ENCODE measurements at regions not wholly inside any gene's neighbourhood (a gene's known extent, or its start where the extent isn't known, plus 50 kb on each side); places are given as distances from the start of the nearest gene placed in this dataset.

DNA sequence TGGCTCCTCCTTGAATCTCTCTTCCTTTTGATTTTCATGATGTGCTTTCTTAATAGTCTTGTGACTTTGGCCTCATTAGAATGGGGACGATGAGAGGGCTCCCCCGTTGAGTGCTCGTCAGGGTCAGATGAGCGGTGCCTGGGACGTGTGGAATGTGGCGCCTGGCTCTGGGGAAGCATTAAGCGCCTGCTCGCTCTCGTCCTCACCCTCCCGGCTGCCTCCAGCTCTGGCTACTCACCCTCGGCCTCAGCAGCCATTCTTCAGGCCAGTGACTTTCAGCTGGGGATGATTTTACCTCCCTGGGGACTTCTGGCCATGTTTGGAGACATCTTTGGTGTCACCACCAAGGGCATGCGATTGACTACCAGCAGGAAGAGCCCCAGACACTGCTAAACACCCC, 69.7 kb downstream of the RPS6KA4 start:
- Histone ChIP-seq H3K4me1 (no peaks in the 10 kb centered on the region), H3K4me3 (no peak overlapping the region), H3K36me3 (ENCODE audit: low read depth, missing control alignments) (no peaks in the 10 kb centered on the region), H3K27me3 (no peaks in the 10 kb centered on the region), H3K27ac (no peak overlapping the region), H3K9me3 (no peaks in the 10 kb centered on the region)
- TF ChIP-seq CTCF (IDR thresholded peaks at IDR 0.05) (no peak), POLR2A (IDR thresholded peaks at IDR 0.05) (no peak)
- DNase-seq = no peak
- intact Hi-C loops (cut with DNase I; ENCODE audit: low total_unique reads) = no loop called here
- 69 to 79% methylated on average over 12 of the region's 12 CpGs for WGBS, 2 donors

DNA sequence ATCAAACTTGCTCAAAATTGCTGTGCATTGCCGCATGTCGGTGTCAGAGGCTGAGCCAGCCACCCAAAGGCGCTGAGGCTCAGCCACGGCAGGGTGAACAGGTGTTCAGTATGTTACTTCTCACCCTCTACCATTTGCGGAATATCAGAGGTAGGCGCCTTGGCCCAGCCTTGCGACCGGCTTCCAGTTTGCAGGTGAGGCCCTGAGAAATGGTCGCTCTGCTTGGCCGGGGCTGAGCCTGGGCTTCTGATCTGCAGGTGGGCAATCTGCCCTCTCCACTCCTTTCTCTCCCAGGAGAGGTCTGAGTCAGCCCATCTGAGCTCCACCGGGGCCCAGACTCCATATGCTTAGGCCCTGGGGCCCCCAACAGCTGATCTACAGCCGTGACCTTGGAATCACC, 71.0 kb downstream of the RPS6KA4 start:
- intact Hi-C loops (cut with DNase I; ENCODE audit: low total_unique reads) = no loop called here
- 86 to 91% methylated on average over 5 to 12 of the region's 12 CpGs for WGBS, 2 donors
- no peaks in the 10 kb centered on the region for H3K36me3 ChIP-seq (ENCODE audit: low read depth, missing control alignments)

DNA sequence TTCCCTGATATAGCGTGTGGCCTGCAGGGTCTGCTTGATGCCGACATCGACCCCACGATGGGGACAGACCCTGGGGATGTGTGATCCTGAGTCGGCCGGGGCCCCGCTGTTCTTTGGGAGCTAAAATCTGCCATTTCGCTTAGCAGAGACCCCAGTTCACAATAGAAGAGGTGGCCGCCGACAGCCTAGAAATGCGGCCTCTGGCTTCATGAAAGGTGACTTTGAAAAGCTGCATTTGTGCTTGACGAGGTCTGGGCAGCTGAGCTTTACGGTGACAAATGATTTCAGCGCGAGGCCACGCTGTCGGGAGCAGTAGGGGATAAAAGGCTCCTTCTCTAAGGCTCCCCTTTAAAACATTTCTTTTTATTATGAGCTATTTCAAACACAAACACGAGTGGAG, 71.7 kb downstream of the RPS6KA4 start:
- H3K27me3 ChIP-seq = no peaks in the 10 kb centered on the region
- no peak overlapping the region for H3K27ac ChIP-seq
- WGBS, 2 donors = 85 to 87% methylated on average over 12 to 18 of the region's 18 CpGs
- H3K4me1 ChIP-seq = no peaks in the 10 kb centered on the region
- DNase-seq = no peak
- H3K36me3 ChIP-seq (ENCODE audit: low read depth, missing control alignments) = no peaks in the 10 kb centered on the region
- TF ChIP-seq CTCF (IDR thresholded peaks at IDR 0.05) (no peak), POLR2A (IDR thresholded peaks at IDR 0.05) (no peak)
- intact Hi-C loops (cut with DNase I; ENCODE audit: low total_unique reads) = no loop called here
- no peak overlapping the region for H3K4me3 ChIP-seq
- no peaks in the 10 kb centered on the region for H3K9me3 ChIP-seq

More for the DNA sequence above, 71.0 kb downstream of the RPS6KA4 start:
- Histone ChIP-seq H3K9me3 (no peaks in the 10 kb centered on the region), H3K4me1 (no peaks in the 10 kb centered on the region), H3K4me3 (no peak overlapping the region), H3K27ac (no peak overlapping the region), H3K27me3 (no peaks in the 10 kb centered on the region)
- TF ChIP-seq POLR2A (IDR thresholded peaks at IDR 0.05) (no peak), CTCF (IDR thresholded peaks at IDR 0.05) (no peak)
- DNase-seq = no peak

DNA sequence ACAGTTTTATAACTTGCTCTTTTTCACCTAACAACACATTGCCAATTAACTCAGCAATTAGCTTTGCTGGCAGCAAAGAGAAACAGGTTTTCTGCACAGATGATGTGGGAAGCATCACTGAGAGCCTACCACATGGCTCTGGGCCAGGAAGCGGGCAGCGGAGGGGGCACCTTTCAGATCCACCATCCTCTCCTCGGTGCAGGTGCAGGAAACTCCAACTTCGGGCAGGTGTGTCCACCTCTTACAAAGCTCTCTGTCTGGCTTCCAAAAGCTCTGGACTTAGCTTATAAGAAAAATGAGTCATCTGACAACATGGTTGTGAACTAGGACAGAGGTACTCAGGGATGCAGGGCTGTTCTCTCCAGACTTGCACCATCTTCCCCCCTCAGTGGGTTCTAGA, 77.0 kb downstream of the RPS6KA4 start:
- Histone ChIP-seq H3K4me3 (no peak overlapping the region), H3K27me3 (no peaks in the 10 kb centered on the region), H3K27ac (no peak overlapping the region), H3K36me3 (ENCODE audit: low read depth, missing control alignments) (no peaks in the 10 kb centered on the region), H3K4me1 (no peaks in the 10 kb centered on the region), H3K9me3 (no peaks in the 10 kb centered on the region)
- no peak for DNase-seq
- TF ChIP-seq POLR2A (IDR thresholded peaks at IDR 0.05) (no peak), CTCF (IDR thresholded peaks at IDR 0.05) (no peak)
- WGBS, 2 donors = 81 to 83% methylated on average over 4 of the region's 4 CpGs
- intact Hi-C loops (cut with DNase I; ENCODE audit: low total_unique reads) = no loop called here

- intact Hi-C loops (cut with DNase I; ENCODE audit: low total_unique reads) = no loop called here
- no peaks in the 10 kb centered on the region for H3K4me1 ChIP-seq
- no peak overlapping the region for H3K4me3 ChIP-seq
- 75 to 78% methylated on average over 6 to 7 of the region's 7 CpGs for WGBS, 2 donors
- no peaks in the 10 kb centered on the region for H3K9me3 ChIP-seq
- H3K27ac ChIP-seq = no peak overlapping the region
- TF ChIP-seq CTCF (IDR thresholded peaks at IDR 0.05) = no peak
- no peak for TF ChIP-seq POLR2A (IDR thresholded peaks at IDR 0.05)
- no peaks in the 10 kb centered on the region for H3K36me3 ChIP-seq (ENCODE audit: low read depth, missing control alignments)
- no peaks in the 10 kb centered on the region for H3K27me3 ChIP-seq
- no peak for DNase-seq
Measured at GRCh38 chr11:64437426-64437825, 78.5 kb downstream of the RPS6KA4 start.

Data from testis (tissue), 2 donors.